ENCODE measurements at regions not wholly inside any gene's neighbourhood (a gene's known extent, or its start where the extent isn't known, plus 50 kb on each side); places are given as distances from the start of the nearest gene placed in this dataset.

- no peak for DNase-seq (ENCODE audit: insufficient read length, low spot score)
- TF ChIP-seq CTCF (IDR thresholded peaks at IDR 0.05; ENCODE audit: insufficient read depth, missing control alignments), result no peak
- no peak for FAIRE-seq
Measured at GRCh38 chr5:2241842-2242241, 359.1 kb upstream of the IRX4 start.

- no peak for FAIRE-seq
- TF ChIP-seq CTCF (IDR thresholded peaks at IDR 0.05; ENCODE audit: insufficient read depth, missing control alignments), result no peak
- no peak for DNase-seq (ENCODE audit: insufficient read length, low spot score)
Measured at GRCh38 chr5:2240118-2240904, 357.6 kb upstream of the IRX4 start.

- no peak for TF ChIP-seq CTCF (IDR thresholded peaks at IDR 0.05; ENCODE audit: insufficient read depth, missing control alignments)
- DNase-seq (ENCODE audit: insufficient read length, low spot score) (no peak), FAIRE-seq (no peak)
Measured at GRCh38 chr5:2239201-2239910, 356.6 kb upstream of the IRX4 start.

- TF ChIP-seq CTCF (IDR thresholded peaks at IDR 0.05; ENCODE audit: insufficient read depth, missing control alignments), result no peak
- FAIRE-seq, result no peak
Measured at GRCh38 chr5:2238732-2239131, 356.0 kb upstream of the IRX4 start.

GRCh38 chr5:2227433-2227832, 344.7 kb upstream of the IRX4 start:
- no peak for FAIRE-seq
- DNase-seq (ENCODE audit: insufficient read length, low spot score), result no peak
- no peak for TF ChIP-seq CTCF (IDR thresholded peaks at IDR 0.05; ENCODE audit: insufficient read depth, missing control alignments)

More at GRCh38 chr5:2238732-2239131, 356.0 kb upstream of the IRX4 start:
- DNase-seq (ENCODE audit: insufficient read length, low spot score), result no peak

- no peak for DNase-seq (ENCODE audit: insufficient read length, low spot score)
- no peak for FAIRE-seq
- TF ChIP-seq CTCF (IDR thresholded peaks at IDR 0.05; ENCODE audit: insufficient read depth, missing control alignments), result no peak
Measured at GRCh38 chr5:2224689-2225088, 342.0 kb upstream of the IRX4 start.

- DNase-seq (ENCODE audit: insufficient read length, low spot score), result no peak
- no peak for FAIRE-seq
- no peak for TF ChIP-seq CTCF (IDR thresholded peaks at IDR 0.05; ENCODE audit: insufficient read depth, missing control alignments)
Measured at GRCh38 chr5:2223303-2223702, 340.6 kb upstream of the IRX4 start.

Data from D721Med (cell line).